Immature natural killer cell (primary cell): ENCODE measurements at regions not wholly inside any gene's neighbourhood (a gene's known extent, or its start where the extent isn't known, plus 50 kb on each side); places are given as distances from the start of the nearest gene placed in this dataset.

Experiments used
- DNase-seq, 3 donors: peaks; one replicate each; pipeline ENCODE4 v3.0.0; 2022; ENCODE audit warnings: mixed read lengths in 1 of 3
- H3K27ac Mint-ChIP-seq, 6 donors: one replicate each; pipeline ENCODE4 v1.8.0; 2020; ENCODE audit warnings: mixed read lengths in 6 of 6, mild to moderate bottlenecking in 5 of 6, inconsistent platforms in 4 of 6, moderate library complexity in 3 of 6
- H3K27me3 Mint-ChIP-seq, 3 donors: one replicate each; pipeline ENCODE4 v1.8.0; 2020 to 2021; ENCODE audit warnings: low read depth in 3 of 3, mild to moderate bottlenecking in 3 of 3, mixed read lengths in 3 of 3, moderate library complexity in 3 of 3, inconsistent platforms in 1 of 3
- H3K36me3 Mint-ChIP-seq, 3 donors: one replicate each; pipeline ENCODE4 v1.8.0; 2020; ENCODE audit warnings: mixed read lengths in 3 of 3, inconsistent platforms in 2 of 3, mild to moderate bottlenecking in 2 of 3
- H3K4me1 Mint-ChIP-seq, 2 donors: one replicate each; pipeline ENCODE4 v1.8.0; 2020; ENCODE audit warnings: inconsistent platforms in 2 of 2, mild to moderate bottlenecking in 2 of 2, mixed read lengths in 2 of 2, moderate library complexity in 1 of 2
- H3K4me3 Mint-ChIP-seq, 5 donors: one replicate each; pipeline ENCODE4 v1.8.0; 2020; ENCODE audit warnings: mild to moderate bottlenecking in 5 of 5, mixed read lengths in 5 of 5, inconsistent platforms in 3 of 5, moderate library complexity in 3 of 5
- H3K9me3 Mint-ChIP-seq, 6 donors: one replicate each; pipeline ENCODE4 v1.8.0; 2020; ENCODE audit warnings: mild to moderate bottlenecking in 6 of 6, mixed read lengths in 6 of 6, inconsistent platforms in 4 of 6, moderate library complexity in 3 of 6

DNA sequence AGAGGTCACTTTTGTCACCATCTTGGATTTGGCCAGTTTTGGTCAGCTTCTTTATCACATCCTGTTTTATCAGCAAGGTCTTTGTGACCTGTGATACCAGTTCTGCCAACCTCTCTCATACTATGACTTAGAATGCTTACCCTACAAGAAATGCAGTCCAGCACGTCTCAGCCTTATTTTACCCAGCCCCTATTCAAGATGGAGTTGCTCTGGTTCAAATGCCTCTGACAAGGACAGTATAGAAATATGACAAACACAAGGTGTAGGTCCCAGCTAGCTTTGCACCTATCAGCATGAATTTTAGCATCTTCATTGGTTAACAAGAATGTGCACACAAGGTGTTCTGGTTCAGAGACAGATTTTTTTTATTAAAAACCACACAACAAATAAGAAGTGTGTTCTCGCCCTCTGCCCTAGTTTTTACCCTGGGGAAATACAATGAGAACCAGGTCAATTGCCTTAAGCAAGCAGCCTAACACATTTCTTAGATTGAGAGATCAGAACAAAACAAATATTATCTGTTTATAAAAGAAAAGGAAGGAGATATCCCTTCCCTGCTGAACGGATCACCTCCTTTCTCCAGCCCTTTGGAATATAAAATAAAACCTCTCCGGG lies 962.3 kb upstream of the PRKX start:
- Mint-ChIP-seq H3K4me1 (no peaks in the 10 kb centered on the region), H3K27ac (no peak overlapping the region)

DNA sequence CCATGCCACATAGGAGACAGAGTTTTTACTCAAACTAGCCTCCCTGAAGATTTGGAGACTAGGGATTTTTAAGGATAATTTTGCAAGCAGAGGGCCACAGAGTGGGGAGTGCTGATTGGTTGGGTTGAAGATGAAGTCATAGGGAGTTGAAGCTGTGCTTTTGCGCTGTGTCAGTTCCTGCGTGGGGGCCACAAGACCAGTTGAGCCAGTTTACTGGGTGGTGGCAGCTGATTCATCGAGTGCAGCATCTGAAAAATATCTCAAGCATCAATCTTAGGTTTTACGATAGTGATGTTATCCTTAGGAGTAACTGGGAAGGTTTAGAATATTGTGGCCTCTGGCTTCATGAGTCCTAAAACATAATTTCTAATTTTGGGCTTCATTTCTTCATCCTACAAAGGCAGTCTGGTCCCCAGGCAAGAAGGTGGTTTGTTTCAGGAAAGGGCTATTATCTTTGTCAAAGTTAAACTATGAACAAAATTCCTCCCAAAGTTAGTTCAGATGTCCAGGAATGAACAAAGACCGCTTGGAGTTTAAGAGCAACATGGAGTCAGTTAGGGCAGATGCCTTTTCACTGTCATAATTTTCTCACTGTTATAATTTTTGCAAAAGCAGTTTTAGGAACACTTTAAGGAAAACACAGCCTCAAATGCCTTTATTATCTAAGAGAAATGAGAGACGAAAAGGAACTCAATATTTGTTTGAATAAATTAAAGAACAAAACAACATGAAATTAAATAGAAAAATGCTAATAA lies 960.8 kb upstream of the PRKX start:
- peaks cover 0 to 16% (median 6%) of the 10 kb centered on the region in 6 donors for H3K9me3 Mint-ChIP-seq

More for the DNA sequence above, 962.3 kb upstream of the PRKX start:
- Mint-ChIP-seq H3K36me3 (no peaks in the 10 kb centered on the region), H3K4me3 (no peak overlapping the region), H3K27me3 (peaks cover 0 to 6% (median 3%) of the 10 kb centered on the region in 3 donors), H3K9me3 (peaks cover 0 to 14% (median 5%) of the 10 kb centered on the region in 6 donors)
- no peak for DNase-seq

DNA sequence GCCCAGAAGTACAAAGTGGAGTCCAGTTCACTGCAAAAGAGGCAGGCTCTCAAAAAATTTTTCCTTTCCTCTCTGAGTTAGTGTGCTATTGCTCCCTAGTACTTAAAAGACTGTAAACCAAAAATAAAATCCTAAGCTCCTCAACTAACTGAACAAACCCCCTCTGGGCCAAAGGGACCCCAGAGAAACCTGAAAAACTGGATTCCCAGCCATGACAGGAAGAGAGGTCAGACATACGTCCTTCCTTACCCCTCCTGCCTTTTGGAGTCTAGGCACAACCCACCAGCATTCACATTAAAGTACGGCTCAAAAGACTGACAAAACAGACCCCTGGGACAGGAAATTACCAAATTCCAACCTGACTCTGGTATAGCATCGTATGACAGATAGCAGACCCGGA lies 957.9 kb upstream of the PRKX start:
- H3K4me3 Mint-ChIP-seq = no peak overlapping the region
- H3K4me1 Mint-ChIP-seq = no peaks in the 10 kb centered on the region
- no peak for DNase-seq
- H3K36me3 Mint-ChIP-seq = no peaks in the 10 kb centered on the region
- peaks cover 0 to 30% (median 7%) of the 10 kb centered on the region in 6 donors for H3K9me3 Mint-ChIP-seq
- H3K27ac Mint-ChIP-seq = no peak overlapping the region
- H3K27me3 Mint-ChIP-seq = peaks cover 0 to 6% (median 3%) of the 10 kb centered on the region in 3 donors

More for the DNA sequence above, 960.8 kb upstream of the PRKX start:
- peaks cover 0 to 6% (median 3%) of the 10 kb centered on the region in 3 donors for H3K27me3 Mint-ChIP-seq
- DNase-seq = no peak
- no peaks in the 10 kb centered on the region for H3K36me3 Mint-ChIP-seq
- no peaks in the 10 kb centered on the region for H3K4me1 Mint-ChIP-seq
- H3K27ac Mint-ChIP-seq = no peak overlapping the region
- no peak overlapping the region for H3K4me3 Mint-ChIP-seq

DNA sequence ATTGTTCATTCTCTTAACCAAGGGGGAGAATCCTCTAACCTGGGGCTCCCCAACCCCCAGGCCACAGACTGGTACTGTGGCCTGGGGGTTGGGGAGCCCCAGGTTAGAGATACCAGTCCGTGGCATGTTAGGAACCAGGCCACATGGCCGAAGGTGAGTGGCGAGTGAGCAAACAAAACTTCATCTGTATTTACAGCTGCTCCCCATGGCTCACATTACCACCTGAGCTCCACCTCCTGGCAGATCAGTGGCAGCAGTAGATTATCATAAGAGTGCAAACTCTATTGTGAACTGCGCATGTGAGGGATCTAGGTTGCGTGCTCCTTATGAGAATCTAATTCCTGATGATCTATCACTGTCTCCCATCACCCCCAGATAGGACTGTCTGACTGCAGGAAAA lies 957.2 kb upstream of the PRKX start:
- Mint-ChIP-seq H3K36me3 (no peaks in the 10 kb centered on the region), H3K4me1 (no peaks in the 10 kb centered on the region), H3K4me3 (no peak overlapping the region), H3K9me3 (peaks cover 0 to 30% (median 7%) of the 10 kb centered on the region in 6 donors), H3K27ac (no peak overlapping the region), H3K27me3 (peaks cover 0 to 6% (median 3%) of the 10 kb centered on the region in 3 donors)
- no peak for DNase-seq

DNA sequence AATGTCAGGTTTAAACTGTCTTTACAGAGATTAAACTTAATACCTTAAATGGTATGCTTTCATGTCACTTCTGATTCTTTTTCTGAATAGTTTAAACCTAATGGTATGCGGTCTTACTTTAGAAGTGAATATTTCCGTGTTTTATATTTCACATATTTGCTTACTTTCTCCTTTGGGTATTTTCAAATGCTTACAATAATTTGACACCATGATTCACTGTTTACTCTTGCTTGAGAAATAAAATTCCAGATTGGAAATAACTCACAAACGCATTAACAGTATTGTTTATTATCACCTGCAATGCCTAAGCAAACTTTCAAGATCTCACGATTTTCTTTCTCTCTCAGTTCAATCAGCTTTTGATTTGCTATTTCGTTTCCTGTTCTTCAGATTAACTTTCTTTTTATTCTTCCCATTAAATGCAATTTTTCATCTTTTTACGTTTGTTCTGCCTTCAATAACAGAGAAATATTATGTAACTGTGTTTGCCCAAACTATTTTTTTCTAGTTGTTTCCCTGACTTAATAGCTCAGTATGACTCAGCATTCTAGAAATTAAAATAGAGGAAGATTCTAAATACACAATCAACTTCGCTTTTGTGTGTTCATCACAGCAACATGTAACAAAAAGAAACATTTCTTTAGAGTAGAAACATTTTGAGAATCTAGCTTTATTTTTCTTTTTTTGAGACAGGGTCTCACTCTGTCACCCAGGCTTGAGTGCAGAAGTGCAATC lies 955.5 kb upstream of the PRKX start:
- Mint-ChIP-seq H3K9me3 (peaks cover 0 to 30% (median 5%) of the 10 kb centered on the region in 6 donors), H3K27ac (no peak overlapping the region), H3K4me3 (no peak overlapping the region), H3K27me3 (peaks cover 0 to 5% (median 0%) of the 10 kb centered on the region in 3 donors), H3K4me1 (no peaks in the 10 kb centered on the region), H3K36me3 (no peaks in the 10 kb centered on the region)
- no peak for DNase-seq

DNA sequence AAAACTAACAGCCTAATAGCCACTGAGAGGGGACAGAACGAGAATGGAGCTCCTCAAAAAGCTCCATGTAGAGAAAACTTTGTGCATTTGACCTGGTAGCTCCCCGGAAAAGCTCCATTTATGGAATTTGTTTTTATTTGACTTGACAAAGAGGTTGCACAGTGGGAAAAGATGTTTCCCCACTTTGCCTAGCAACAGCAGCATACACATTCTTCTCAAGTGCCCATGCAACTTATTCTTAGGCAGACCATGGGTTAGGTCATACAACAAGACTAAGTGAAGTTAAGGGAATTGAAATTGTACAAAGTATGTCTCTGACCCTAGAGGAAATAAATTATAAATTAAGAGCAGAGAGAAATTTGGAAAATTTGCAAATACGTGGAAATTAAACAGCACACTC lies 949.6 kb upstream of the PRKX start:
- H3K27ac Mint-ChIP-seq = no peak overlapping the region
- no peaks in the 10 kb centered on the region for H3K27me3 Mint-ChIP-seq
- no peak for DNase-seq
- no peaks in the 10 kb centered on the region for H3K36me3 Mint-ChIP-seq
- H3K4me1 Mint-ChIP-seq = no peaks in the 10 kb centered on the region
- H3K9me3 Mint-ChIP-seq = peaks cover 0 to 45% (median 6%) of the 10 kb centered on the region in 6 donors
- no peak overlapping the region for H3K4me3 Mint-ChIP-seq

DNA sequence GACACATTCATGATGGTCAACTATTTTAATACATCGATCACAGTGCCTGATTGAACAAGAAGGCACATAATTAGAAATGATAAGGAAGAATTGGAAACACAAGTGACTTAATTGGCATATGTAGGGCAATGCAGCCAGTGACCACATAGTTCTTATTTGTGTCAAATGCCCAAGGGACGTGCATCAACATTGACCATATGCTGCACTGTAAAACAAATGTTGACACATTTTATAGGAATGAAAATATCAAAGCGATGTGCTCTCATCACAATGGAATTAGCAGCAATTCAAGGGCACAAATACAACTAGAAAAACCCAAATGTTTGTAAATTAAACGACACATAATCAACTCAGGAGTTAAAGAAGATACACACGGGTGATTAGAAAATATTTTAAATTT lies 948.3 kb upstream of the PRKX start:
- H3K9me3 Mint-ChIP-seq = peaks cover 0 to 43% (median 6%) of the 10 kb centered on the region in 6 donors
- H3K27ac Mint-ChIP-seq = no peak overlapping the region
- H3K27me3 Mint-ChIP-seq = peaks cover 0 to 2% (median 0%) of the 10 kb centered on the region in 3 donors
- DNase-seq = no peak
- H3K36me3 Mint-ChIP-seq = no peaks in the 10 kb centered on the region
- no peaks in the 10 kb centered on the region for H3K4me1 Mint-ChIP-seq
- no peak overlapping the region for H3K4me3 Mint-ChIP-seq

DNA sequence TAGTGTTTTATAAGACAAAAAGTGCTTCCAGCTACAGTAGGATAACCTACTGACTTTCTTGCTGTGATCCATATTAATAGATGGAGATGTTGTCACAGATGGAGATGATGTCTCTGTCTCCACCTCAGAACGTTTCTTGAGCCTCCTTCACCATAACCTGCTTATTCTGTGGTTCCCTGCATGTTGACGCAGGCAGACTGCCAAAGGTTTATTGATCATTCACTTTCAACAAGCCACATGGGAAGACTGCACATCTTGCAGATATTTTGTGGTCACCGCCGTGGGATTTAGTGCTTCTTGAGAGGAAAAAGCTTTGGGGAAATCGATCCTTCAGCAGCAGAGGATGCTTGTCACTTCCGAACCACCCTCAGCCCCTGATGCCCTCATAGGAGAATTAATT lies 943.0 kb upstream of the PRKX start:
- peaks cover 0 to 4% (median 2%) of the 10 kb centered on the region in 3 donors for H3K27me3 Mint-ChIP-seq
- no peaks in the 10 kb centered on the region for H3K36me3 Mint-ChIP-seq
- no peak overlapping the region for H3K27ac Mint-ChIP-seq
- no peak for DNase-seq
- no peaks in the 10 kb centered on the region for H3K4me1 Mint-ChIP-seq
- no peak overlapping the region for H3K4me3 Mint-ChIP-seq
- H3K9me3 Mint-ChIP-seq = peaks cover 6 to 52% (median 8%) of the 10 kb centered on the region in 6 donors

DNA sequence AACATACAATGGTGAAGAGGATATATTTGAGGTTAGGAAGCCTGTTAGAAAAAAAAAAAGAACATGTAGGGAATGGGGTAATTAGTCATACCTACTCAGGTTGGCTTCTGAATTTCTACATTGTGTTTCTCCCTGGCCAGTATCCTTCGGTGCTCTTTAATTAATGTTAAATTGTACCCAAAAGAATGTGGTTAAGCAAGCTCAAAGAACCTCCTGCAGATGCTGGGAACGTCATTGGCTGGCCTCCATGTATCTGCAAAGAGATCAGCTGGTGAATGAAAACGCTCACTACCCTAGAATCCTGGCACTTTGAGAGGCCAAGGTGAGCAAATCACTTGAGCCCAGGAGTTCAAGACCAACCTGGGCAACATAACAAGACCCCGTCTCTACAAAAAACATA lies 942.3 kb upstream of the PRKX start:
- Mint-ChIP-seq H3K4me3 (no peak overlapping the region), H3K4me1 (no peaks in the 10 kb centered on the region), H3K9me3 (peaks cover 6 to 49% (median 8%) of the 10 kb centered on the region in 6 donors), H3K27ac (no peak overlapping the region), H3K27me3 (peaks cover 0 to 4% (median 2%) of the 10 kb centered on the region in 3 donors), H3K36me3 (no peaks in the 10 kb centered on the region)
- no peak for DNase-seq

DNA sequence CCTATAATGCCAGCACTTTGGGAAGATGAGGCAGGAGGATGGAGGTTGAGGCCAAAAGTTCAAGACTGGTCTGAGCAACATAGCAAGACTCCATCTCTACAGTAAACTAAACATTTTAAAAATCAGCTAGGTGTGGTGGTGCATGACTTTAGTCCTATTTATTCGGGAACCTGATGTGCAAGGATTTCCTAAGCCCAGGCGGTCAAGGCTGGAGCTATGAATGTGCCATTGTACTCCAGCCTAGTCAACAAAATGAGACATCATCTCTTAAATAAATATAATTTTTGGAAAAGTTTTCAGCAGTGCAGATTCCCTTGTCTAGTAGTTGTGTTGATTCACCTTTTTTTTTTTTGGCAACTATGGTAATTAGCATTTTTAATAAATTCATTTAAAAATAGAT lies 928.7 kb upstream of the PRKX start:
- Mint-ChIP-seq H3K36me3 (no peaks in the 10 kb centered on the region), H3K27ac (no peak overlapping the region)

DNA sequence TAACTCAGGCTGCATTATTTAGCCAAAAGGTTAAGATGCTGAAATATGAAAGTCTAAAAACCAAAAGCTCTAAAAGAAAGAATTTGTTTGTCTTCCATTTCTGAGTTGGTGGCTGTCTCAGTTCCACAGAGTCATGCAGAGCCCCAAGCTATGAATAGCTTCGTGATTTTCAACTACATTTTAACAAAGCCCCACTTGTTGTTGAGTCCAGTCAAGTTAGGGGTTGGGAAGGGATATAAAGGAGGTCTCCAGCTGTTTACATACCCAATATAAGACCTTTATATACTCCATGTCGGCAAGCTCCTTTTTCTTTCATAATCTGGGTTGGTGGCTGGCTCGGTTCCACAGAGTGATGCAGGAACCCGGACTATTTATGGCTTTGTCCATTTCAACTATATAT lies 924.6 kb upstream of the PRKX start:
- H3K36me3 Mint-ChIP-seq = no peaks in the 10 kb centered on the region
- peaks cover 5 to 38% (median 14%) of the 10 kb centered on the region in 6 donors for H3K9me3 Mint-ChIP-seq
- H3K4me1 Mint-ChIP-seq = no peaks in the 10 kb centered on the region
- H3K4me3 Mint-ChIP-seq = no peak overlapping the region
- H3K27ac Mint-ChIP-seq = no peak overlapping the region
- no peak for DNase-seq
- peaks cover 0 to 2% (median 0%) of the 10 kb centered on the region in 3 donors for H3K27me3 Mint-ChIP-seq

More for the DNA sequence above, 928.7 kb upstream of the PRKX start:
- Mint-ChIP-seq H3K27me3 (peaks cover 0 to 2% (median 0%) of the 10 kb centered on the region in 3 donors), H3K4me3 (no peak overlapping the region), H3K9me3 (peaks cover 3 to 34% (median 11%) of the 10 kb centered on the region in 6 donors), H3K4me1 (no peaks in the 10 kb centered on the region)
- no peak for DNase-seq

DNA sequence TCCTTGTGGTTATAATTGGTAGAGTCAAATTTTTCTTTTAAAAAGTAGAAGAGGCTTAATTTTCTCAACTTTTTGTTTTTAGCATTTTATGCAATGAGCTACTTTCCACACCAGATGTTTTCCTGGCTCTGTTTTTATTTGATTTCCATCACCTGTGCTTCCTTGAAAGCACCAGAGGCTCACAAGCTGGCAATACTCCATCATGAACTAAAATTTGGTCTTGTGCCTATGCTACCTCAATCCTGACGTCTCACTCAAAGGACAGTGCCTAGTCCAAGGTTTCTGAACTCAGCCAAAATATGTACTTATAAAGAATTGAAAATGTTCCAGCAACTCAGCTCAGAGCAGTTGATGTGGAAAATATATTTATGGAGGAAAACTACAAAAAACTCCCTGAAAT lies 914.0 kb upstream of the PRKX start:
- DNase-seq = no peak
- H3K9me3 Mint-ChIP-seq = peaks cover 5 to 30% (median 12%) of the 10 kb centered on the region in 6 donors
- no peak overlapping the region for H3K4me3 Mint-ChIP-seq
- peaks cover 0 to 2% (median 1%) of the 10 kb centered on the region in 3 donors for H3K27me3 Mint-ChIP-seq
- no peaks in the 10 kb centered on the region for H3K4me1 Mint-ChIP-seq
- H3K36me3 Mint-ChIP-seq = no peaks in the 10 kb centered on the region
- no peak overlapping the region for H3K27ac Mint-ChIP-seq

DNA sequence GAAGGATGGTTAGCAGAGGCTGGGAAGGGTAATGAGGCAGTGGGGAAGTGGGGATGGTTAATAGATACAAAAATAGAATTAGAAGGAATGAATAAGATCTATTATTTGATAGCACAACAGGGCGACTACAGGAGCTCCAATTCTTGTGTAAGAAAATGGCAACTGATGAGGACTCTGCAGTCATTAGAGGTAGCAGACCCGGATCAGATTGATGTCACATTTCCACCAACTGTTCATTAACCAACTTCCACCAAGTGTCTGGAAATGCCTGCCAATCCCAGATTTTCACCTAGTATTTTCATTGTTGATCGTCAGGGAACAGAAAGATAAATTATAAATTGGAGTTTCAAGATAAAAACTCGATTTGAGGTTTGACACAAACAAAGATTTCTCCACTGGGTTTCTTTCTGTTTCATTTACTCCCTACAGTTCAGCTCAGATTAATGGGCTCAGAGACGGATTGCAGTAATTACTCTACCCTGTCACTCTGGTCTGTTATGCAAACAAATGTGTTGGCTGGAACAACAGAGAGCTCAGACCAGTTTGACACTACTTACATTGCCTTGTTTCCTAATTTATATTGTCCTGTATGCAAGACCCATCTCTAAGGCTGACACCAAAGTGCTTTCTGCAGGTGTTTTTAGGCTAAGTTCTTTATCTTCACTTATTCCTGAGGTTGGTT lies 909.2 kb upstream of the PRKX start:
- H3K4me3 Mint-ChIP-seq = no peak overlapping the region
- peaks cover 0 to 2% (median 0%) of the 10 kb centered on the region in 3 donors for H3K27me3 Mint-ChIP-seq
- no peak overlapping the region for H3K27ac Mint-ChIP-seq

More for the DNA sequence above, 909.2 kb upstream of the PRKX start:
- Mint-ChIP-seq H3K4me1 (no peaks in the 10 kb centered on the region), H3K36me3 (no peaks in the 10 kb centered on the region), H3K9me3 (peaks cover 4 to 29% (median 7%) of the 10 kb centered on the region in 6 donors)
- DNase-seq = no peak
